Omental fat pad (tissue), 3 donors: ENCODE measurements at regions not wholly inside any gene's neighbourhood (a gene's known extent, or its start where the extent isn't known, plus 50 kb on each side); places are given as distances from the start of the nearest gene placed in this dataset.
"Not testable (repeated sequence)": the region's sequence is repeated elsewhere in the genome, so short reads cannot be mapped to it uniquely, and the experiment has no call there.

Source experiments
- ATAC-seq: fragments of 150-250 bp; one replicate; pipeline ENCODE4 v1.9.1; 2016; ENCODE audit warnings: mild to moderate bottlenecking, moderate library complexity; ENCODE audit not compliant: low FRiP score
- DNase-seq: peaks from one replicate; pipeline ENCODE4 v3.0.0-alpha.2; 2019; ENCODE audit warnings: low spot score
- CTCF ChIP-seq, 3 donors: fragments of 450-650 bp; IDR thresholded peaks; one replicate each; pipeline ENCODE4 v1.5.1; 2016 to 2017; ENCODE audit warnings: antibody characterized with exemption in 3 of 3, mild to moderate bottlenecking in 3 of 3, moderate library complexity in 2 of 3

DNA sequence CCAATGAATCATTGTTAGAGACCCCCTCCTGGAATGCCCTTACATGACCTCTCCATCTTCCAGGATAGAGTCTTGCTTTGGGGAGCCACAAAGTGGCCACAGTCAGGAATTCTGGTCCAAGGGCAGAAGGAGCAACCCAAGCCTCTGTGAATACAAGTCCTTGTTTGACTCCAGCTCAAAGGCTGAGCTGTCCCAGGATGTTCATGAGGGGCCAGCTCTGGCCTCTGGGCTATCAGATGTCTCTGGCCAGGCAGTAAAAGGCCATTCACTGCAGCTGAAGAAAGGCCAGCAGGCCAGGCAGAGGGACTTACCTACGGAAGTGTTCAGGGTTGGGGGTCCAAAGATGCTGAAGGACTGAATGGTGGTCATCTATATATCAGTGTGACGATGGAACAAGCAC lies 98.3 kb upstream of the IPO9 start:
- no peak for ATAC-seq
- TF ChIP-seq CTCF (IDR thresholded peaks at IDR 0.05), result no peak
- DNase-seq, result no peak

DNA sequence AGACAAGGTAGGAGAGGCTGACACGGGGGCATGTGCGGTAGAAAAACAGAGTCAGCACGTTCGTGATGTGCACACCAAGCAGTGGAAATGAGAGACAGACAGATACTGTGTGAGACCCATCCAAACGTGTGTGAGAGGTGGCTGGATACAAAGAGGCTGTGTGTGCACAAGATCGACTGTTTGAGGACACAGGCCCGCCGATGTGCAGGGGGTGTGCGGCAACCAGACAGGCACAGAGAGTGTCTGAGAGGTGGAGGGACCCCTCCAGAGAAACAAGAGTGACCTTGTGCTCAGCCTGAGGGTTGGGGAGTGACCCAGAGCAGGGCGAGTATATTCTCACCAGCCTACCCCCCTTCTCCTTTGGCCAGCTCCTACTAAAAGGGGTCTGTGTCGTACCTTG lies 97.8 kb upstream of the IPO9 start:
- no peak for TF ChIP-seq CTCF (IDR thresholded peaks at IDR 0.05)
- DNase-seq (no peak), ATAC-seq (no peak)

- DNase-seq (no peak), ATAC-seq (no peak)
- TF ChIP-seq CTCF (IDR thresholded peaks at IDR 0.05), result no peak
Measured at GRCh38 chr1:201731592-201731991, 97.4 kb upstream of the IPO9 start.

DNA sequence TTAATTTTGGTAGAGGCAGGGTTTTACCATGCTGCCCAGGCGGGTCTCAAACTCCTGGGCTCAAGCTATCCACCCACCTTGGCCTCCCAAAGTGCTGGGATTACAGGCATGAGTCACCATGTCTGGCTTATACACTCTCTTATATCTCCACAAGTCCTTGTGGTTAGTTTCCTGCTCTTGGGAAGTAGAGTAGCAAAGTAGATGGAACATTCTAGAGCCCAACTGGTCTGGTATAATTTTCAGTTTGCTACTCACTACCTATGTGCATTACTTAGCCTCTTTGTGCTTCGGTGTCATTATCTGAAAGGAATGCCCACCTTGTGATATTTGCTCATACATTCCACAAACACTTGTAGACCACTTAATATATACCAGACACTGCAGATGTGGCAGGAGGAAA lies 96.6 kb upstream of the IPO9 start:
- ATAC-seq, result no peak
- DNase-seq, result no peak
- no peak for TF ChIP-seq CTCF (IDR thresholded peaks at IDR 0.05)

- ATAC-seq, DNase-seq: not testable (repeated sequence)
Measured at GRCh38 chr1:201734221-201734620, 94.7 kb upstream of the IPO9 start.

- ATAC-seq, result no peak
- no peak for DNase-seq
- TF ChIP-seq CTCF (IDR thresholded peaks at IDR 0.05), result no peak
Measured at GRCh38 chr1:201734786-201735185, 94.2 kb upstream of the IPO9 start.

DNA sequence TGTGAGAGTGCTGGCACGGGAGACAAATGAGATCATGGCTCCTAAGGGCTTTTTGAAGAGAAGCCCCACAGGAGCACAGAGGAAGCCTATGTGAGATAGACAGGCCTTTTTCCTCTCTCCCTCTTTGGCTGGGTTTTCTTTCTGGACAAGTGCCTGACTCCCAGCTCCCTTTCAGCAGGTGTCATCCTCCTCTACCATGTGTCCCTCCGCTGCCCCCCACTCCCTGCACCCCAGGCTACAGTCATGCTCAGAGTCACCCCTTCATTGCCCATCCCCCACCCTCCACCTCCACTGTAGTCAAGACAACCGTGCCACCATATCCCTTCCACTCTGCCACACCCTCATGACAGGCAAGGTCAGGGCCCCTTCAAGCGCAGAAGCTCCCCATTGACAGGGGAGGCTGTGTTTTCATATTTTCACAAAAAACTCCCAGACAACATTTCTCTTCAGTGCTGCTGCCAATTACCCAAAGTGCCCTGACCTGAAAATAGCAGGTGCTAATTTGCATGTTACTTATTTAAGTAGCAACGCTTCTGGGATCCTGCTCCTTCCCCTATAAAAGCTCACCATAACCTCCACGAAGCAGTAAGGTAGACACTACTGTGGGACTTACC lies 92.1 kb upstream of the IPO9 start:
- no peak for TF ChIP-seq CTCF (IDR thresholded peaks at IDR 0.05)
- DNase-seq (no peak), ATAC-seq (no peak)
